Head of caudate nucleus (tissue), 42 donors: ENCODE measurements at regions not wholly inside any gene's neighbourhood (a gene's known extent, or its start where the extent isn't known, plus 50 kb on each side); places are given as distances from the start of the nearest gene placed in this dataset.

Source experiments
- DNase-seq, 42 donors: peaks; one replicate each; pipeline versions ENCODE4 v3.0.0 to v3.0.0-alpha.2; 2020 to 2021; ENCODE audit warnings: mixed read lengths in 7 of 42
- intact Hi-C: fragments of 100-400 bp; cut with DNase I; formaldehyde crosslinking; loops from one replicate; pipeline ENCODE4 v1.15.0; 2022

DNA sequence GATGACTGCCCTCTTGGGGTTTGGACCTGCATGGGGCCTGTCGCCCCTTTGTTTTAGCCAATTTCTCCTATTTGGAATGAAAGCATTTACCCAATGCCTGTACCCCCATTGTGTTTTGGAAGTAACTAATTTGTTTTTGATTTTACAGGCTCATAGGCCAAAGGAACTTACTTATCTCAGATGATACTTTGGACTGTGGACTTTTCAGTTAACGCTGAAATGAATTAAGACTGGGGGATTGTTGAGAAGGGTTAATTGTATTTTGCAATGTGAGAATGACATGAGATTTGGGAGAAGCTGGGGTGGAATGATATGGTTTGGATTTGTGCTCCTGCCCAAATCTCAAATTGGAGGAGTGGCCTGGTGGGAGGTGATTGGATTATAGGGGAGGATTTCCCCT lies 185.8 kb upstream of the PHYHIPL start:
- intact Hi-C loops, result no loop called here
- DNase-seq, result no peak

DNA sequence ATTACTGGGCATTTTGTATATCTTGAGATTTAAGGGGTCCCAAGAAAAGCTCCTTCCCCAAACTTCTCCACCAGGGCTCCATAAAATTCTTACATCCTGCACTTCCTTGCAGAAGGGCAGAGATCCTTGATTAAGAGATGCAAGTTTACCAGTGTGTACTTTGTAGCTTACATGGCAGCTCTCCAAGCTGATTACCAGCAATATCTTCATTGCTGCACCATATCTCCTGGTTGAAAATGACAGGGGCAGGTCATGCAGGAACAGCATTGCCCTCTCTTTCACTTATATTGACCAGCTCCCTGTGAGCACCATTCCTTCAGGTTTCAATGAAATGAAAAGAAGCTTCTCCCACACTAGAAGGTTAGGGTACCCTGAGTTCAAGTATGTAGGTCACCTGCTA lies 184.6 kb upstream of the PHYHIPL start:
- intact Hi-C loops, result no loop called here
- DNase-seq, result no peak

- DNase-seq, result peak in 1 of 42 donors; percentile 42
- intact Hi-C loops, result no loop called here
These were observed 183.5 kb upstream of the PHYHIPL start for GRCh38 chr10:58992830-58993460.

- intact Hi-C loops, result no loop called here
These were observed 182.8 kb upstream of the PHYHIPL start for GRCh38 chr10:58993480-58994221.

GRCh38 chr10:58994226-58995057 lies 182.0 kb upstream of the PHYHIPL start:
- intact Hi-C loops, result loop anchor here (5.0 kb wide), 1 partner anchor 32 kb away; no protein-coding TSS in a partner anchor
- DNase-seq, result no peak

More at GRCh38 chr10:58993480-58994221, 182.8 kb upstream of the PHYHIPL start:
- peak in 32 of 42 donors; percentile 30 to 89 (median 68) for DNase-seq

GRCh38 chr10:58995058-58995596 lies 181.3 kb upstream of the PHYHIPL start:
- no peak for DNase-seq
- intact Hi-C loops, result loop anchor here (5.0 kb wide), 1 partner anchor 33 kb away; no protein-coding TSS in a partner anchor

DNA sequence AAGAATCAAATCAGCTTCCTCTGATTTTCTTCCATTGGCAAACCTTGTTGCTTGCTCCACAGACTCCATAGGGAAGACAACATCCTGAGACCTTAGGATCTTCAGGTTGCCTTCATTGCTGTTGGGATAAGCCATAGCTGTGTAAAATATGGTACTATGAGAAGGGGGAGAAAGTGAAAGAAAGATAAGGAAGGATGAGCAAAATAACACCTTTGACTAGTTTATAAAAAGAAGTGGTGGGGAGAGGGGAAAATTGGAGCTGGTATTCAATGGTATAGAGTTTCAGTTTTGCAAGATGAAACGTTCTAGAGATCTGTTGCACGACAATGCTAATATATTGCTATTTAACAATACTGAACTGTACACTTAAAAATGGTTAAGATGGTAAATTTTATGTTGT lies 180.4 kb upstream of the PHYHIPL start:
- no peak for DNase-seq
- intact Hi-C loops, result loop anchor here (5.0 kb wide), 1 partner anchor 34 kb away; no protein-coding TSS in a partner anchor

- DNase-seq, result peak in 1 of 42 donors; percentile 41
- intact Hi-C loops, result loop anchor here (5.0 kb wide), 1 partner anchor 35 kb away; no protein-coding TSS in a partner anchor
These were observed 179.6 kb upstream of the PHYHIPL start for GRCh38 chr10:58996866-58997265.

- DNase-seq, result peak; percentile 66 to 95 (median 88)
- intact Hi-C loops, result loop anchor here (5.0 kb wide), 1 partner anchor 37 kb away; no protein-coding TSS in a partner anchor
These were observed 177.3 kb upstream of the PHYHIPL start for GRCh38 chr10:58998924-58999713.

GRCh38 chr10:59000162-59000825 lies 176.1 kb upstream of the PHYHIPL start:
- intact Hi-C loops, result no loop called here
- peak in 1 of 42 donors; percentile 51 for DNase-seq

- intact Hi-C loops, result no loop called here
- no peak for DNase-seq
These were observed 174.4 kb upstream of the PHYHIPL start for GRCh38 chr10:59002011-59002410.

GRCh38 chr10:59003203-59003602 lies 173.2 kb upstream of the PHYHIPL start:
- intact Hi-C loops, result no loop called here
- DNase-seq, result no peak

DNA sequence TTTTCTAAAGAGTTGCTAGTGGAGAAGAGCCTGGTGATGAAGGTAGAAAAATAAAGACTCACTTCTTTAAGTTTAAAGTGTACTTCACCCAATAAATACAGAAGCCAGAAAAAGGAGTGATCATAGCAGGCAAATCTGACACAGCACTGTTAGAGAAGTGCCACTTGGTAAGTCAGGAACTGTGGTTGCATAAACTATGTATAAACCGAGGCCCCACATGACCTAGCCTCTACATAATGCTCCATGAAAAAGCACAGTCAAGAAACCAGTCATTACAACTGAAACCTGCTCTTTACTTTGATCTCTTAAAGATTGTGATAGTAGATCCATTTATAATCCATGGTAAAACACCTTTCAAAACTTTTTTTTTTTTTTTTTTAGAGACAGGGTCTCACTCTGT lies 172.1 kb upstream of the PHYHIPL start:
- no peak for DNase-seq
- intact Hi-C loops, result no loop called here

DNA sequence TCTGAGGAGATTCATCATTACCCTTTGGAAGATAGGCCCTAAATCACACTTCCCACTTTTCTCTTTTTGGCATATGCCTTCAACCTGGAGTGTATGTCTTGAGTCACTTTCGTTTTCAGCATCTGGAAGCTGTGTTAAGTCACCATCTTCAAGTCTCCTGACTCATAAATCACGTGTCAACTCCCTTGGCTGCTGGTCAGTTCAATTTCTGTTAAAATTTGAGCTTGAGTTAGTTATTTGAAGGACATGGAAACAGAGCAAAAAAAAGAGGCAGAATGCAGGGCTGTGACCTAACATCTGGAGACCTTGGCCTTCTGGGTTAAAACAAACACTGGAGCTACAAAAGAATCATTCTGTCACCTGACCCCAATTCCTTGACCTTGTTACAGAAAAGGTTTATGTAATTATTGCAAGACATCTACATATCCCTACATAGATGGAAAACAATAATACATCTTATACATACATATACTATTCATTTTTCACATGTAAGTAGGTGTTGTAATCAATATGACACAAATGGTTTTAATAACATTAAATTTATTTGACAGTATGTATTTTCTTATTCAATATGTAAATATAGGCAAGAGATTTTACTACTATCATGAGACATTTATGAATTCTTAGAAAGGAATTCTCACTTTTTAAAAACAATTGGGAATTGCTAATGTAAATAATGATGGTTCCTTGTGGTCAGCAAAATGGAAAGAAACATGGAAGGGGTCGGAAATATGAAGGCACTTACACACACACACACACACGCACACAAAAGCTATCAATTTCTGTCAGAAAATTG lies 169.7 kb upstream of the PHYHIPL start:
- DNase-seq, result no peak

GRCh38 chr10:59007307-59008025 lies 169.0 kb upstream of the PHYHIPL start:
- intact Hi-C loops, result no loop called here
- DNase-seq, result no peak

More for the DNA sequence above, 169.7 kb upstream of the PHYHIPL start:
- intact Hi-C loops, result no loop called here

GRCh38 chr10:59008452-59008851 lies 168.0 kb upstream of the PHYHIPL start:
- intact Hi-C loops, result no loop called here
- DNase-seq, result peak in 17 of 42 donors; percentile 25 to 71 (median 53)
